GM21447 (cell line): ENCODE measurements at regions not wholly inside any gene's neighbourhood (a gene's known extent, or its start where the extent isn't known, plus 50 kb on each side); places are given as distances from the start of the nearest gene placed in this dataset.

Experiments
- ATAC-seq: cut with Tn5 transposase; IDR thresholded peaks from one replicate; pipeline ENCODE4 v1.9.1; 2021; ENCODE audit not compliant: unreplicated experiment

DNA sequence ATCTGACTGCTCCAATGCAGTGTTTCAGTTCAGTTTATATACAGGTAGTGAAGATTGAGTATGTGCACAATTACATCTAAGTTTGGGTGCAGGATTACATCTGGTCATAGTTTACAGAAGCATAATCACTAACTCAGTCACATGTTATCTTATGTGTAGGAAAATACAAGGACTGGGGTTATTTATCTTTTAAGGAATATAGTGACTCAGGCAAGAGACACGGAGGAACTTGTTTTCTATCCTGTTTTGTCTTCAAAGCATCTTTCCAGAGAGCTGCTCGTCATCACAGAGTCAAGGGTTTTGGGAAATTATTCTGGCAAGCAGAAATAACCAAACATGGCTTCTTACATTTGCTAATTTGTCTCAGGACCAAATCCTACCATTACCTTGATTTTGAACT is 1371.5 kb upstream of the TMEFF2 start:
- ATAC-seq: no peak

DNA sequence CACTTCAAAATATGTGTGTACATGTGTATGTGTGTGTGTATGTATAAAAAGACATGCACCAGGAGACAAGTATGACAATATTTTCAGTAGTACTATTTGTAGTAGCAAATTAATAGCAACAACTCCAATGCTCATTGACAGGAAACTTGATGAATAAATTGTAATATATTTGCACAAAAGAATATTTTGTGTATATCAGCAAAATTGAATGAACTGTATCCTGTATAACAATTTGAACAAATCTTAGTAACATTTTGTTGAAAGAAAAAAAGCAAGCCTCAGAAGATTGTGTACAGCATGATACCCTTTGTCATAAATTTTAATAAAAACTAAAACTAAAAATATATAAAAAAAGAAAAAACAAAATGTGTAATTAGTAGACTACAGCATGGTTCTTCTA is 1367.3 kb upstream of the TMEFF2 start:
- no peak for ATAC-seq

DNA sequence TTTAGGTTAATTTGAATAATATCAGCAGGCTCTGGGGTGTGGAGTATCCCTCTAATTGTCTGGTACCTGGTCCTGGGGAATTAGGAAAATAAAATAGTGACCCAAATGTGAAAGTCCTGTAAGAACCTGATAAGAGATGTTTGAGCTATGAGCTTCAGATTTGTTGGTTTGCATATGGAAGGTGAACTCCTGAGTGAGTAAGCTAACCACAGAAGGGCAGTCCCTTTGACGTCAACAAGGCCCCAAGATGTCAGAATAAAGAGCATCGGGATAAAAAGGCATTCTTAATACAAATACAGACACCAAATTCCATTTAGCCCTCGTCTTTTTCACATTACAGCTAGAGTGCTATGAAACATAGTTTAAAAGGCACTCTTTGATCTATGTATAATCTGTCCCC is 1366.3 kb upstream of the TMEFF2 start:
- no peak for ATAC-seq

DNA sequence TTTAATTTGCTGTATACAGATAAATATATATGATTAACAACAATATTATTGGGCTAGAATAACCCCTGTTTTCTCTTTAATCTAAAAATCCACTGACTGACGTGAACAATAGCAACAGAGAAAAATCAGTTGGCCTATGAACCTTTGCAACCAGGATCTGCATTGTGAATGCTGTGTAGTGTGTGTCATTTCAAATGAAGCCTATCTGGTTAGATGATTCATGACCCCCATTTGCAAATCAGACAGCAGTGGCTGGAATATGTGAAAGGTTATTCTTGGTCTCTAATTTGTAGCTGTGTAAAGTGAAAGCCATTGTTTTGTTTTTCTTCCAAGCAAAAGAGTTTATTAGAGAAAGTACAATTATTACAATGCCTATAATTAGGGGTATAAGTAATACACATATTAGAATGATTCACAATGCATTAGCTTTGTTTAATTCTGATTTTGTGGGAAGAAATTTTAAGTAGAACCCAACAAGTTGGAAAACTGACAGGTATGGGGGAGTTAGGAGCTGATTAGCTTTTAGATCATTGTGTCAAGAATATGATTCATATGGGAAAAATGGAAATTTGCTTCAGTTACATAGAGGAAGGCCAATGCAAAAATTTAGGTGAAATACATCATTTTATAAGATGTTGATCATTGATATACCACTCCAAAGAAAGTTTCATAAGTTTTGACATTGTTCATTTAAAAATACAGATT is 1362.2 kb upstream of the TMEFF2 start:
- ATAC-seq: no peak

DNA sequence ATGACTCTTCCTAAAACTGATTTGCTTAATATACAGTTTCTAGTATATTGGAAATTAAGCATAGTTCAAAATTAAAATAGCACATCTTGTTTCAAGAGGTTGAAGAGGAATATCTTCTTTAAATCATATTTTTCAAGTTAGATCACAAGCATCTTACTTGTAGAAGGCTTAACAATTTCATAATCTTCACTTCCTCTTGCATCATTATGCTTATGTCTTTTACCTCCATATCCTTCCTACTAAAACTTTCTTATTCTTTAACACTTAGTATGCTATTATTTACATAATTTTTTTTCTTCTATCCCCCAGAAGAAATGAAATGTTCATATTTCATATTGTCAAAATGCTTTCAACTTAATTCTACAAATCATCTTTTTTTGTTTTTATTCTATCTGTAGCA is 1354.9 kb upstream of the TMEFF2 start:
- no peak for ATAC-seq

DNA sequence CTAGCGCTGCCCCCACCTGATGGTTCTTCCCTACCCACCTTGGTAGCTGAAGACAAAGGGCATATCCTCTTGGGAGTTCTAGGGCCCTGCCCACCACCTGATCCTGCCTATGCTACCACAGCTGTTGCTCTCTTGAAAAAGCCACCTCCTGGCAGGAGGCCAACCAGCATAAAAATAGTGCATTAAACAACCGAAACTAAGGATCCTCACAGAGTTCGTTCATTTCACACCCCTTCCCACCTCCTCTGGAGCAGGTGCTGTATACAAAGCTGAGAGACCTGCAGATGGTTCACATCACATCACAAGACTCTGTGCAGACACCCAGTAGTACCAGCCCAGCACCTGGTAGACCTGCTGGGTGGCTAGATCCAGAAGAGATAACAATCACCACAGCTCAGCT is 1348.0 kb upstream of the TMEFF2 start:
- ATAC-seq: no peak

DNA sequence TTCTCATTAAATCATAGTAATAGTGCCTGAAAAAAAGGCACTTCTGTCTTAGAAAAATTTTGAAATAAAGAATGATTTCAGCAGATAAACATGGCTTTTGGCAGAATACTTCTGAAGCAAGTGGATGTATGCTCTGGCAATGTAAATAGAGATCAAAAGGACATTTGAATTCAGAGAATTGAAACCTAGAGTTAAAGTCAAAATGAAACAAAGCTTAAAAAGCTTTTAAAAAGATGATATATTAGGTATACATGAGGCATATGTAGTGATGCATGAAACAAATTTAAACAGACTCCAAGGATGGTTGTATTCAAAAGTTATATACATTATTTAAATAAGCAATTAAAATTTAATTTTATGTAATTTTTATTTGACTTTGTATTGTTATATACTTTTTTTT is 1344.5 kb upstream of the TMEFF2 start:
- ATAC-seq: peak; percentile 81

DNA sequence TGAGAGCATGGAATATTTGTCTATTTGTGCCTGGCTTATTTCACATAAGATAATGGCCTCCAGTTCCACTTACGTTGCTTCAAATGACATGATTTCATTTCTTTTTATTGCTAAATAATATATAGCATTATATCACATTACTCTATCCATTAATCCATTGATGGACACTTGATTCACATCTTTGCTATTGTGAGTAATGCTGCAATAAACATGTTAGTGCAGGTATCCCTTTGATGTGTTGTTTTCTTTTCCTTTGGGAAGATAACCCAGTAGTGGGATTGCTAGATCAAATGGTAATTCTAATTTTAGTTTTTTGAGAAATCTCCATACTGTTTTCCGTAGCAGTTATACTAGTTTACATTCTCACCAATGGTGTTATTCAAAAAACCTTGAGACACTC is 1343.3 kb upstream of the TMEFF2 start:
- ATAC-seq: no peak

DNA sequence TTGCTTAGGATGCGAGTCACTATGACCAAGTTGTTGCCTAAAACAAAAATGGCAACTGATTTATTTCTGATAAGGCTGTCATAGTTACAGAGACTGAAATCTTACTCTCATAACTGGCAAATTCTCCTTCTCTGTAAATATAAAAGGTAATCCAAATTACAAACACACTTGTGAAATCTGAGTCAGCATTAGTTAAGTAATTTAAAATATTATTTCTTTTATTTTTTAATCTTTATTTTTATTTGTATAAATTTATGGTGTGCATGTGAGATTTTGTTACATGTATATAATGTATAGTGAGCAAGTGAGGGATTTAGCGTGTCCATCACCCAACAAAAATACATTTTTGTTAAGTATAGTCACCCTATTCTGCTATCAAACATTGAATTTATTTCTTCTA is 1342.8 kb upstream of the TMEFF2 start:
- no peak for ATAC-seq

DNA sequence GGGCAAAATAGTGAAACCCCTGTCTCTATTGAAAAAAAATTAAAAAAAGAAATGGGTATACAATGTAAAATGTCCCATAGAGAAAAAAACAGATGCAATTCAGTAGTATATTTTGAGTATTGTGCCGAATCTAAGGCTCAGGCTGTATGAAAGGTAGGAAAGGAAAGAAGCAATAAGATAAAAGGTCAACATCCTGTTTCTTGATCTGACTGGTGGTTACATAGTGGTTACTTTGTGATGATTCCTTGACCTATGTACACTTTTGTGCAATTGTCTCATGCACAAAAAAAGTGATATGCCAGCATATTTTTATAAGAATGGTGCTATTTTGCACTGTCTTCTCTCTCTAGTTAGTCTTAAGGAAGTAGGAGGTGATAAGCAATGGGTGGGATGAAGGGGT is 1333.7 kb upstream of the TMEFF2 start:
- no peak for ATAC-seq

DNA sequence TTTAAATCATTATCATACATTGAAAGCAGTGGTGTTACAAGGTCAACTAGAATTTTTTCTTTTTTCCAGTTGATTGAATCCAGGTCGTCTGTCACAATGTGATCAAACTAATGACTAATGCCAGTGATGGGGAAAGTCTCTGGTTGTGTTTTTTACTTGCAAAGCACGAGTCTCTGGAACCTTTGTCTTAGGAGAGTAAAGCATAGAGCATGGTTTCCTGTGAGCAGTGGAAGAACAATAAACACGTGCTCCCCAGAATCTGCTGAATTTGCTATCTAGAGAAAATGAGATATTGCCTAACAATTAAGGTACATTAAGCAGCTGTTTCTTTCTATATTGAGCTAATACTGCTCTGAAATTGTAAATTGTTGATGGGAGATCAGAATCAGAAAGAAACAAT is 1332.4 kb upstream of the TMEFF2 start:
- ATAC-seq: no peak

DNA sequence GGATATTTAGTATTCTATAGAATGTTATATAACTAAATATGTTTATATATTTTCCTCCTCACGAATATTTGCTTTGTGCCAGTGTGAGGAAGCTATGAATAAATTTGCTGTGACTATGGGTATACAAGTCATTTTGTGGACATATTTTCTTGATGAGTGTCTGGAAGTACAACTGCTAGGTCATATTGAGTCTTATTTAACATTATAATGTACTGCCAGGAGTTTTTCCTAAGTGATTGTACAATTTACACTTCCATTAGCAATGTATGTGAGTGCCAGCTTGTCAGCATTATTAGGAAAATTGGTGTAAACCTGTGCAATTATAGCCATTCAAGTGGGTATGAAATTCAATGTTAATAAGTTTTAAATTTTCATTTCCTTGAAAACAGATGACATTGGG is 1328.9 kb upstream of the TMEFF2 start:
- no peak for ATAC-seq

DNA sequence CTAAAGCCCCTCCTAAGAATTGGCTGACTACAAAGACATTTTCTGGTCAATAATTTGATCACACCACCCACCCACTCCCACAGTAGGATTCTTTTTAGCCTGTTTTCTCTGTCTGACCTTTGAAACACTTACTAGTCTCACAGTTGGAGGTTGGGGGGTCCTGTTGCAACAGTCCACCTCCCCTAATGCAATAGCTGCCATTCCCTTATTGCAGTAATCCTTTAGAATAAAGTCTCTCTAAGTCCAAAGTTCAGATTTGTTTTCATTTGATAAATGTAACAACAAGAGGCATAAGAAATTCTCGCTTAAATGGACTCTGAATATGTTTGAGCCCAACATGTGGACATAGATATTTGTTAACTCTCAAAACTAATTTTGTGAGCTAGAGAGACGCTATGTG is 1326.8 kb upstream of the TMEFF2 start:
- no peak for ATAC-seq

DNA sequence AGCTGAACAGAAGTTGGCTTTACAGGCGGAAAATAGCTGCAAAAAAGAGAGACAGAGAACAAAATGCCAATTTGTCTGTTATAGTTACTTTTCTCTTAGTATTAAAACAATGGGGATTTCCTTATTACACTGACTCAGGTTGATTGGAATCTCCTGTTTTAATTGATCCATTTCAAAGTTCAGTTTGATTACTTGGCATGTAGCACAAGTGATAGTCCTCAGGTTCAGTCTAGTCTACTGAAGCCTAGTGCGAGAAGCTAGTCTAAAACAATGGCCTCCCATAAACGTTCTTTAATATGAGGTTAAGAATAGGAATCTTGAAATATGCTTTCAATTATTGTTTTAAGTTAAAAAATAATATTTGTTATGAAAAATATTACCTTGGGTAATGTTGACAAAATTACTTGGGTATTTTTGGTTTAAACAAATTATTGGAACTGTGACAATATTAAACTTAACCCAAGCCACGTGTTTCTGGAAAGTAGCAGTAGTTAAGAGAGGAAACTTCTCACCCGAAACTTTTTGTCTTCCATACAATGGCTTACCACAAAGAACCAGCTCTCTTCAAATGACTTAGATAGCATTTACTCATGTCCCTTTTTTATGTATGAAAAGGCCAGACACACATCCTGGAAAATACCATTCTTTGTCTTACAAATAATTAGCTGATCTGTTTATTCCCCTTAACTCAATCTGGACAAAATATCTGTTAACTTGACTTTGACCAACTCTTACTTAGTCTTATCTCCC is 1326.2 kb upstream of the TMEFF2 start:
- no peak for ATAC-seq

DNA sequence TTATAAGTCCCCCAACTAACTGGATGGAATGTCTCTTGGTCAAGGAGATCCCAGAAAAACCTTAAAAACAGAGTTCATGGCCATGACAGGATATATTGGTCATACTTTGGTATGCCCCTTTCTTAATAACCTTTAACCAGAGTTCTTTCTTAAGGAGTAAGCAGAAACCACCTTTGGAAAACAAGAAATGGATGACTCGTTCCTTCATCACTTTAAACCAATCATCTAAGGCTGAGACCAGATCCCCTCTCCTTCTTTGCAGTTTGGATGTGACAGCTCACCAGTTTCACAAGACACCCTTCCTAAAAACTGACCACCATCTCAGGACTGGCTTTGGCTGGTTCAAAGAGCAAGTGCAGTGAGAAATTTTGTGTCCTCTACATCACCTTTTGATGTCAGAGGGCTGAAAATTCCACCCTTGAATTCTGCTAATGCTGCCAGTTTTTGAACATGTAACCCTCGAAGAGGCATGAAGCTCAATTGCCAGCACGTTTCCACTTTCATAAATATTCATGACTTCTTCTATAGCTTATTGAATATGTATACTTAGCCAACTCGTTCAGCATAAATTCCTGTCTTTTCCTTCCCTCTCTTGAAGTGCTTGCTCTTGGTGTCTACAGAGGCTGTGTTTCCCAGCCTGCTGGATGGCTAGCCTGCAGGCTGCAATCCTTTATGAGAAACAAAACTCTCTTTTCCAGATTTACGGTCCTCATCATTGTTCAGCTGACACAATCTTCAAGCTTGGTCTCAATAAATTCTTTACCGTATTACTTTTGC is 1323.5 kb upstream of the TMEFF2 start:
- ATAC-seq: no peak

DNA sequence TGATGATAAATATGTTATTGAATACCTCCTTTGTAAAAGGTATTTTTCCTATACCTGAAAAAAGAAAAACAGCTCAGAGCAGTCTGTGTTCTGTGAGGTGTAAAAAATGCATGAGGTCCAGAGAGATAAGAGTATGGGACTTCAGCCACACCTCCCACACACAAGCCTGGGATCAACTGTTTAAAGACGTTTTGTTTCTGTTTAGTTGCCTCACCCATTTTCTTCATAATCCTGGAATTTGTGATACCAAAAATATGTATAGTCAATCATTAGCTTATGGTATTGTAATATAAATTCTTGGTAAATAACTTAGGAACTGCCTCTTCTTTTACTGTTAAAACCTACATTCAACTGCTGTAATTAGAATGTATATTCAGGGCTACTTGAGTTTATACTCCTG is 1322.9 kb upstream of the TMEFF2 start:
- ATAC-seq: no peak

DNA sequence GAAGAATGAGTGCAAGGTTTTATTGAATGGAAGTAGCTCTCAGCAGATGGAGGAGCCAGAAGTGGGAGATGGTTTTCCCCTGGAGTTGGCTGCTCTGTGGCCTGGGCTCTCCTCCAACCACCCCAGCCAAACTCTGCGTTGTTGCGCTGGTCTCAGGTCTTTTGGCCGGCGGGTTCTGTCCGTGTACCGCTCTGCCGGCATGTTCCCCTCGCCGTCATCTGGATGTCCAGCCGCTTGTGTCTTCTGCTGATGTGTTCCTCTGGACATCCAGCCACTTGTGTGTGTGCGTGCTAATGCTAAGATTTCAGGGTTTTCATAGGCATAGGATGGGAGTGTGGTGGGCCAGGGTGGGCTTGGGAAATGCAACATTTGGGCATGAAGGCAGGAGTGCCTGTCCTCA is 1311.3 kb upstream of the TMEFF2 start:
- ATAC-seq: no peak

DNA sequence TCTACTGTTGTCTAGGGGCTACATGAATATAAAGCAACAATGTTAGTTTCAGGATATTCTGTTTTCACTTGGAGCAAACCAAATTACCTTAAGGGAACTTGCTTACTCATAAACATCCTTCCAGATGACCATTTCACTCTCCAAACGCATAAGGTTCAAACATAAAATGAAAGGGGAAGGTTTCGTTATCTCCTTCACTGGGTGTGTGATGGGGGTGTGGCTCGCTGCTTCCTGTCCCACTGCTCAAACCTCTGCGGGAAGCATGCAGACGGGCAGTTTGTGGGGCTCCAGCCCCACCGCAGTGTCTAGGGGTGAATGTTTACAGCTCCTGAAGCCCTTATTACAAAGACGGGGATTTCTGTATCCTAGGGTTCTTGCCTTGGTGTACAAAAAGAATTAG is 1310.9 kb upstream of the TMEFF2 start:
- no peak for ATAC-seq

DNA sequence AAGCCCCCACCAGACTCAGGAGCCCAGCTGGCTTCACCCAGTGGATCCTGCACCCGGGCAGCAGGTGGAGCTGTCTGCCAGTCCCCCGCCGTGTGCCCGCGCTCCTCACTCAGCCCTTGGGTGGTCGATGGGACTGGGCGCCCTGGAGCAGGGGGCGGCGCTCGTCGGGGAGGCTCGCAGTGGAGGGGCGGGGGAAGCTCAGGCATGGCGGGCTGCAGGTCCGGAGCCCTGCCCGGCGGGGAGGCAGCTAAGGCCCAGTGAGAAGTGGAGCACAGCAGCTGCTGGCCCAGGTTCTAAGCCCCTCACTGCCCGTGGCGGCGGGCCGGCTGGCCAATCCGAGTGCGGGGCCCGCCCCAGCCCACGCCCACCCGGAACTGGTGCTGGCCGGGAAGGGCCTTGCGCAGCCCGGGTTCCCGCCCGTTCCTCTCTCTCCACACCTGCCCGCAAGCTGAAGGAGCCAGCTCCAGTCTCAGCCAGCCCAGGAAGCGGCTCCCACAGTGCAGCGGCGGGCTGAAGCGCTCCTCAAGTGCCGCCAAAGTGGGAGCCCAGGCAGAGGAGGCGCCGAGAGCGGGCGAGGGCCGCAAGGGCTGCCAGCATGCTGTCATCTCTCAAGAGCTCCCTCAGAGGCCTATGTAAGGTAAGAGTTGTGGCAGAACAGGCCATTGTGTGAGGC is 1307.8 kb upstream of the TMEFF2 start:
- no peak for ATAC-seq

DNA sequence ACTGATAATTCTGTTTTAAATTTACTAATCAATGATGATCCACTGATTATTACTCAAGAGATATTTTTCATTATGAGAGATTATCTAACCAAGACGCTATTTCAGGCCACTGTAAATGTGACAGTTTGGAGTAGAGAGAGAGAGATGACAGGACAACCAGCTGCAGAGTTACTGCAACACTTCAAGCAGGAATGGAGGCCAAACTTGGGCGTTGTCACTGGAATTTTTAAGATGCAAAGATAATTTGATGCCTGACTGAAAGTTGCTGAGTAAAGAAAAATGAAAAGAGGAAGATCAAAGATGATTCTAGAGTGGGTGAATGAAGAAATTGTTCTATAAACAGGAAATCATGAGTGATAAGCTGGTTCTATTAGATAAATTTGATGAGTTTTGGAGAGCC is 1302.1 kb upstream of the TMEFF2 start:
- ATAC-seq: no peak

DNA sequence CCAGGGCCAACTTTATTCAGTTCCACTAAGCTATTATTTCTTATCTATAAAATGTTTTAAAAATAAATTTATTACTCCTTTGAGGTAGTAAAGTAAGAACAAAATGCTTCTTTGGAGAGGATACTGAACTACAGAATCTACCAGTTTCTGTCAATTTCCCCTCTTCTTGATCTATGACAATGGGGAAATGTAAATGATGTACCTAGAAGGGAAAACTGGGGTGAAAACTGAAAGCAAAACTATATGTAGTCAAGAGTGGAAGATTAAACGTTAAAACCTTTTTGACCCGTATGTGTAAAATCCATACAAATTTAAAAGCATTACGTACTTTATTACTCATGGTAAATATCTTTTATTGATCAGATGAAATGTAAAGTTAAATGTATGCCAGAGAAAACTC is 1287.8 kb upstream of the TMEFF2 start:
- ATAC-seq: peak; percentile 87

DNA sequence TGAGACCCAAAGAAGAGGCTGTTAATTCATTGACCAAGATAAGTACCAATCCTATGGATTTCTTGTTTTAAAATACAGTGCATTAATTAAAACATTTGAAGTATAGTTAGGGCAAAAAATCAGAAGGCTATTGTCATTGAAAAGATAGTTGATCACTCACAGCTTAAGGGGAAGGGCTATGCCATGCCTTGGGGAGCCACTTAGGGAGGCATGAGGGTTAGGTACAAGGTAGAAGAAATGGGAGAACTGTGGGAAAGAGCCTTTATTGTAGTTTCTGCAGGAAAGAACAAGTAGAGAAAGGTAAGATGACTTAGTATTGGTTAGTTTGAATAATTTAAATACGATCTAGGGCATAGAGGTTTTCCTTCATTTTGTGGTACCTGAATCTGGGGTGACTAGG is 1285.5 kb upstream of the TMEFF2 start:
- ATAC-seq: no peak
